ENCODE measurements at regions not wholly inside any gene's neighbourhood (a gene's known extent, or its start where the extent isn't known, plus 50 kb on each side); places are given as distances from the start of the nearest gene placed in this dataset.

DNA sequence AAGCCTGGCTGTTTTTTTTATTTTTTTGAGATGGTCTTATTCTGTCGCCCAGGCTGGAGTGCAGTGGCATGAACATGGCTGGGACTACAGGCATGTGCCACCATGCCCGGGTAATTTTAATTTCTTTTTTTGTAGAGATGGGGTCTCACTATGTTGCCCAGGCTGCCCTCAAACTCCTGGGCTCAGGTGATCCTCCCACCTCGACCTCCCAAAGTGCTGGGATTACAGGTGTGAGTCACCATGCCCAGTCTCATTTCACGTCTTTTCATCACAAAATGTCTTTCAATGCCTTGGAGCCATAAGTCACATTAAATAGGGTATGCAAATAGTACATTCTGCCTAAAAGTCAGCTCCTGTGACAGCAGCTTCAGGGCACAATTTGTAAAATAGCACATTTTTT, 52.8 kb downstream of the SOX2 start:
- no peak for FAIRE-seq

DNA sequence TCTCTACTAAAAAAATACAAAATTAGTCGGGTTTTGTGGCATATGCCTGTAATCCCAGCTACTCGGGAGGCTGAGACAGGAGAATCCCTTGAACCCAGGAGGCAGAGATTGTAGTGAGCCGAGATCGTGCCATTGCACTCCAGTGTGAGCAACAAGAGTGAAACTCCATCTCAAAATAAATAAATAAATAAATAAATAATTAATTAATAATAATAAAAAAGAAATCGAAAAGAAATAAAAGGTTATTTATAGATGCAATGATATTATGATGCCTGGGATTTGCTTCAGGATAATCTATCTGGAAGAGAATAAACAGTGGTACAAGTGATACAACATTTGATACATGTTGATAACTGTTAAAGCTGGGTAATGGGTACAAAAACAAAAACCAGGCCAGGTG, 58.6 kb downstream of the SOX2 start:
- no peak for FAIRE-seq

DNA sequence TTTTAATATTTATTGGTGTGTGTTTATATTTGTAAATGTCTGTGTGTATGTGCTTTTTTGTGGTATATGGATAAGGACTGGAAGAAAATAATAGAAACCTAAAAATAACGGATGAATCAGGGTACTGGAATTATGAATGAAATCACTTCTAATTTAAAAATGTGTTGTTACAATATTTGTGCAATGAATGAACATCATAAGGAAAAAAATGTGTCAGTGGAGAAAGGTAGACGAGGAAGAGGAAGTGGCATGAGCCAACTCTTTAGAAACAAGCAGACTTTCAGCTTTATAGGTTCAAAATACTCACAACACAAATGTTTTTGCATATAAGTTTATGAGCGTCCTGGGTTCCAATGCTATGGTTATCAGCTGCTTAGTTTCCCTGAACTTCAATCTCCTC, 59.4 kb downstream of the SOX2 start:
- FAIRE-seq = no peak

DNA sequence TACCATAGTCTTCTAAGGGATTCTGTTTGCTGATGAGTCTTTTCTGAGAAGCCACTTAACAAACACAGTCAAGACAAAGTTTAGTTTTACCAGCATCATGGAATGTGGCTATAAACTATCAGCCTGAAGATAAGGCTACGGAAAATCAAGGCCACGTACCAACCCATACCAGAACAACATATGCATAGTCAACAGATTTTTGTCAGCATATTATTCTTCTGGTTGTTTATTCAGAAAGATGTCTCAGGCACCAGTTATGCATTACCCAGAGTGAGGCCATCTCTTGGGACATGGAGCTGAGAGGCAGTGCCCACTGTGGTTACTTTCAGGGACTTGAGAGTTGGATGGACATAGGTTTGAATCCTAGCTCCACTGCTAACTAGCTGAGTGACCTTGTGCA, 60.4 kb downstream of the SOX2 start:
- FAIRE-seq = no peak

- FAIRE-seq = no peak
Observed at GRCh38 chr3:181773921-181774320, 62.2 kb downstream of the SOX2 start.

GRCh38 chr3:181782306-181782954, 70.7 kb downstream of the SOX2 start:
- no peak for FAIRE-seq

DNA sequence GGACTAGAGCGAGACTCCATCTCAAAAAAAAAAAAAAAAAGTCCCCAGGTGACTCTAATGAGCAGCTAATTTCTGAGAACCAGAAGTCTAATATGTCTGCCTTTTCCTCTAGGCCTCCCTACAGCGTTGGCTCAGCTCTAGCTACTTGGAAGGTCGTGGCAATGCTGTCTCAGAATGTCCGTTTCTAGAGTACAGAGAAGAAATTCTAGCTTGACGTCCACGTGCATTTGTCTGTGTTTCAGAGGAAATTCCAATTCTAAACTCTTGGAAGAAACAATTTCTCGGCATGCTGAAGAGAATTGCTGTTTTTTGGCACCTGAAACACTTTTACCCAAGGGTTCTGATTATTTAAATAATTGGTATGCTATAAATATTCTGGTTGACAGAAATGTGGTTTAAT, 78.8 kb downstream of the SOX2 start:
- FAIRE-seq = no peak

DNA sequence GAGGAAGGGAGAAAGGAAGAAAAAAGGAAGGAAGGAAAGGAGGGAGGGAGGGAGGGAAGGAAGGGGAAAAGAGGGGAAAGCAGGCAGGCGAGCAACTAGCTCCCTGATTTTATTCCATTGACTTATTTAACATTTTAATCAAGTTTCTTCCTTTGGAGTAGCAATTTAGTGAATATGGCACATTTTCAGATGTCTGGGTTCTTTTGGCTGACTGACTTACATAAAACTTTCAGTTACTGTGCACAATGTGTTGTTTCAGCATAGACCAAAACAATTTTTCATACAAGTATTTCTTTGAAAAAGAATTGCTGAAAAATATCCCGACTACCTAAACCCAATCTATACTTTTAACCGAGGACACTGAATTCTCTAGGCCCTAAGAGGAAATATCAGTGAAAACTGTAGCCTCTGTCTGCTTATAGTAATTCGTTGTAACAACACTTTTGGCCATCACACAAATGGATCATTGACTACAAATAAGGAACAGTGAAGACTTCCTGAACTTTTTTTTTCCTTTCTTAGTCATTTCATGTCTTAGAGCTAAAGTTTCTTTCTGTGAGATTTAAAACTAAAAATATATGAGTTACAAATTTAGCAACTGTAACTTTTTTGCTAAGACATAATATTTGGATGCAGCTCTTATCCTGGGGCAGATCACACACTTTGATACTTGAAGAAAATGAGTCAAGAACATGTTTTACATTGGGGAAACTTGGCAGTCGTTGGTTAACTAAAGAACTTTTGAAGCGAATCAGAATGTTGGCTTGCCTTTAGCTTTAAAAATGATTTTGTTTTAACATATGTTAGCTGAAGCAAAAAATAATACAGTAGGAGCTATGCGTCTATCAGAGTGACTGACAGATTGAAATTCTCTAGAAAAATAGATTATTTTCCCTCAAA, 79.6 kb downstream of the SOX2 start:
- no peak for FAIRE-seq

- FAIRE-seq = no peak
Observed at GRCh38 chr3:181793006-181793405, 81.3 kb downstream of the SOX2 start.

DNA sequence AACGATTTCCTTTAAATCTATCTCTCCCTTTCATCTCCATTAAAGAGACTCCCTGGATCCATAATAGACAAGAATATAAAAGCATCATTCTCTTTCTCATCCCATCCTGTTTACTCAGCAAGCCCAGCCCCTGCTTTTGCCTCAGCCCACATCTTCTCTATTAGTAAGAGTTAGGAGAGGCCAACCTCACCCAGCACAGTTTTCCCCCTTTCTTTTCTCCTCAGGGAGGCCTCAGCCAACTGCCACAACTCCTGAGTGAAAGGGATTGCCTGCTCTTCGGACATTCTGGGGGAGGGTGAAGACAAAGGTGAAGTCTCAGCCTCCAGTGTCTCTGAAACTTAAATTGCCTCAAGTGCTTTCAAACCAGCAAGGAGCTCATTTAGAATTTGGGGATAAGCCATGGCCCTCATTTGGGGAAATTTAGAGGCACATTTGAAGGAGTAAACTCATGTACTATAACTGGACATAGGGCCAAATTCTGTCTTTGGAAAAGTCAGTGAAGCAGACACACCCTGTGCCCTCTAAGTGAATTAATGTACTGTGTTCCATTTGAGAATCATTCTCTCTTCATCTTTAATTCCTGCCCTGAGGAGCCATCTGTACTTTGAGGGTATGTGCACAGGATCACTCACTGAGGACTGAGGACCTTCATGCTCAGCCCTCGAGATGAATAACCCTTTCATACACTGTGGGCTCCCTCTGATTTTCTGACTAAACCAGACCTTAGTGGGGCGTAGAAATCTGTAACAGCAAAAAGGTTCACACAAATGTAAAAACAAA, 82.5 kb downstream of the SOX2 start:
- FAIRE-seq = no peak

DNA sequence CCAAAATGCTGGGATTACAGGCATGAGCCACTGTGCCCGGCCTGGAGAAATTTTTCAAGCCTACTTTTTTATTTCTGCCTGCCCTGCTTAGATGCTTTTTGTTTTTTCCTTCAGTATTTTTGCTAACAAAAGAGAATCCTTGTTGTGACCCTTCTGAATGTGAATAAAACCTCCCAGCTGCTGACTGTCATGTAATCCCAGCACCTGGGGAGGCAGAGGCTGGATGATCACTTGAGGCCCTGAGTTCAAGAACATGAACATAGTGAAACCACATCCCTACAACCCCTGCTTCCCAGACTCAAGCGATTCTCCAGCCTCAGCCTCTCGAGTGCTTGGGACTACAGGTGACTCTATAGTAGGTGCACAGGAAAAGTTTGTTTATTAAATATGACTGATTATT, 84.9 kb downstream of the SOX2 start:
- no peak for FAIRE-seq

DNA sequence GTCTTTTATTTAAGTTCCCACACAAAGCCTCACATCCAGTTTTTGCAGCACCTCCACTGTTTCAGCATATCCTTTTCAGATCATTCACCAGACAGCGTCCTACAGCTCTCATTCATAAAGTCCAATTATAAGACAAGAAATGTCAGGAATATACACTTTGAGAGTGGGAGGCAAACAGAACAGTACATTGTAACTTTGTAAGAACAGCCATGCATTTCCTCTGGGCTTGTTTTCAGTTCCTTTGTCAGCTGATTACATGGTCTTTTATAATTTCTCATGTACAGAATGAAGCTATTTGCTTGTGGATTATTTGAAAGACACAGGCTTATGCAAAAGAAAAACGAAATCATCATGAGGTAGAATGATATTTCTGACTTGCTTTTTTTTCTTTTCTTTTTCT, 85.7 kb downstream of the SOX2 start:
- no peak for FAIRE-seq

DNA sequence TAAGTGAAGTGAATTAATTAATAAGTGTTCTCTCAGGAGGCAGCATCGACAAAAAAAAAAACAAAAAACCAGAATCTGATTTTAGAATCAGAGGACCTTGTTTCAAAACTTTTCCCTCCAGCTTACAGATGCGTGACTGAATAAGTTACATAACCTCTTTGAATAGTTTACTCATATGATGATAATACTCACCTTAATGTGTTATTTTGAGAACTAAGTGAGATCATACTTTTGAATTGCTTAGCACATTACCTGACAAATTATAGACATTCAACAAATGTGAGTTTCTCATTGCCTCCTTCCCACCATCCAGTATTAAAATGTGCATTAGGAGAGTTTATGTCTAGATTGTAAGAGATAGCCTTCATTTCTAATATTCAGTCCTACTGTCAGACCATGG, 94.0 kb downstream of the SOX2 start:
- FAIRE-seq = no peak

- FAIRE-seq = no peak
Observed at GRCh38 chr3:181808053-181808452, 96.3 kb downstream of the SOX2 start.

DNA sequence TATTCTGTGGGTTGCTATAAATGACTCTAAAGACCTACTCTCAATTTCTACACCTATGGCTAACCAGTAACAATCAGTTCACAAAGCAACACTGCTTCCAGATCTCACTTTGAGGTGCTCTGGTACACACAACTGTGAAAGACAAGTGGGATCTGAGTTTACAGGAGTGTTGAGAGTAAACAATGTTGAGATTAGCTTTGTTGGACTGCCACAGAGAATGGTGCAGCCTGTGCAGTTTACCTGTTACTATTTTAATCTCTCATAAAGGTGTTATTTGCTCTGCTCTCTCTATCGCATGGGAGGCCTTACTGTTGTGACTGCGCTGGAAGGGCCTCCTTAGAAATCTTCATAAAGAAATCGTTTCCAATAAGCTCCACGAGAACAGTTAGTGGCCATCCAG, 112.0 kb downstream of the SOX2 start:
- FAIRE-seq = no peak

GRCh38 chr3:181824961-181825360, 113.2 kb downstream of the SOX2 start:
- no peak for FAIRE-seq

GRCh38 chr3:181839039-181839915, 127.6 kb downstream of the SOX2 start:
- FAIRE-seq = no peak

DNA sequence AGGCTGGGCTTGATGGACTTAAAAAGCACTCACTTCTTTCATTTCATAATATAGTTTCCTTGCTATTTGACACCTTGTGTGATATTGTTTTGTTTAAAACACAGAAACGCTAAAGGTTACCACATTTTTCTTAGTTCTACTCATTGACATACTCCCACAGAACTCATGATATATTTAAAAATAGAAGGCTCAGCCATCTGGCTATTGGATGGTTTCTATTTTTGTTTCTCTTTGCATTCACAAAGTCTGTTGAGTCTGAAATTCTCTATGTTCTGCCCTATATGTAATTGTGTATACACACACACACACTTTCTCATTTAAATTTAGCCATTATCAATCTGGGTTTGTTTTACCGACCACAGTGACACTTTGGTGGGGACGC, 128.2 kb downstream of the SOX2 start:
- no peak for FAIRE-seq

GRCh38 chr3:181844211-181844610, 132.5 kb downstream of the SOX2 start:
- FAIRE-seq = no peak

DNA sequence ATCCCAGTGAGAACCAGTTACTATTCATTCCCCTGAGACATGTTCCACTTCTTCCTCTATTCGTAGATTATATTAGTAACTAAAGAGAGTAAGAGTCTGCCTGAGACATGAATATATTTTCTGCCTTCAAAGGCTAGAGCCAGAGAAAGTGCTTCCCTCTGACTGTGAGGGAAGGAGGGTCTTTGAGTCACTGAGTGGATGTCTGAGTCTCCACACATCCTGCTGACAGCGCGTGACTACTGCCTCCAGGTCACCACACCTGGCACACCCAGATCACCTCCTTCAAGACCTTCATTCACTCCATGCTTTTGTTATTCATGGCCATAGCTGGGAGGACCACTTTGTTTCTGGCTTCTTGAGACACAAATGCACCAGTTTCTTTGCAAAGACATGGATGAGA, 135.6 kb downstream of the SOX2 start:
- no peak for FAIRE-seq

DNA sequence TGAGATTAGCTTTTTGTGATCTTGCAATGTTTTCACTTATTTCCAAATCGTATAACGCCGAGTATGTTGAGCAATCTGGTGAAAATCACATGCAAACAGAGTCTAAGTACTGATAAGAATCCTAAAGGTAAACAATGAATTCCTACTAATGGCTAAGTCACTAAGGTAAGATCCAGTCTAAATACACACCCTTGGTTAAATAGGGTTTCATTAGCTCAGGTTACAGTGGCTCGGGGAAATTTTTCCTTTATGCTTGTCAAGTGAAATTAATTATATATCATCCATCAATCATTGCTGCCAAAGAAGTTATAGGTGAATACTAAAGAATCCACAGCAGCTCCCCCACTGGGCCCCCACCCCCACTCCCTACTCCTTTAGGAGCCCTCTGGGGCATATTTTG, 139.3 kb downstream of the SOX2 start:
- no peak for FAIRE-seq

DNA sequence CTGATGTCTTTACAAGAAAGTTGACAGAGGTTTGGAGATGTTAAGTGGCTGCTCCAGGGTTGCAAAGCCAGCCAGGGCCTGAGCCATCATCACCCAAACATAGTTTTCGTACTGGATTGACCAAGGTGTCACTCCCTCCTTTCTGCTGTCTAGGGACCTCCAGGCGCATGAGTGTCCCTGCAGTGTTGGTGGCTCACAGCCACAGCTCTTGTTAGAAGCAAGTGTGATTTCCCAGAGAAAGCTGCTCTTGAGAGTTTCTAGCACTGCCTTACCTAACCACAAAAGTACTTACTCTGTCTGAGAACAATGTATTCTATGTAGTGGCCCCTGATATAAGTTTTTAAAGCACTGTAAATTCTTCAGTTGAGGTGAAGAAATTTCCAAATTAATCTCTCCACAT, 144.1 kb downstream of the SOX2 start:
- no peak for FAIRE-seq

DNA sequence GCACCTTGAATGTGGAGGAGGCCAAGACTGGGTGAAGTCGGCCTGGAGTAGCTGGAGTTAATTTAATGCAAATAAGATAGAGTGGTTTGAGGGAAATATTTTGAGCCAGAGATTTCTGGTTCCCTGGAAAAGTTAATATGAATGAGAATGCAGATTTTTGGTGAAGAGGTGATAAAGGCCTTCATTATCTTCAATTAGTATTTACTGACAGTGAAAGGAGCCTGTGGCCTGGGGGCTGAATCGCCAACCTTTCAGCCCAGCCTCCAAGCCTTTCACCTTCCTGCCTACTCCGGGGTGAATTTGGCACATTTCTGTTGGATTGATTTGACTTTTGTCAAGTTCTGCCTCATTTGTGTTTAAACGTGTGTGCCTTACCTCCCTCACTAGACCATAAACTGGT, 147.8 kb downstream of the SOX2 start:
- no peak for FAIRE-seq
